ENCODE measurements at regions not wholly inside any gene's neighbourhood (a gene's known extent, or its start where the extent isn't known, plus 50 kb on each side); places are given as distances from the start of the nearest gene placed in this dataset.

DNA sequence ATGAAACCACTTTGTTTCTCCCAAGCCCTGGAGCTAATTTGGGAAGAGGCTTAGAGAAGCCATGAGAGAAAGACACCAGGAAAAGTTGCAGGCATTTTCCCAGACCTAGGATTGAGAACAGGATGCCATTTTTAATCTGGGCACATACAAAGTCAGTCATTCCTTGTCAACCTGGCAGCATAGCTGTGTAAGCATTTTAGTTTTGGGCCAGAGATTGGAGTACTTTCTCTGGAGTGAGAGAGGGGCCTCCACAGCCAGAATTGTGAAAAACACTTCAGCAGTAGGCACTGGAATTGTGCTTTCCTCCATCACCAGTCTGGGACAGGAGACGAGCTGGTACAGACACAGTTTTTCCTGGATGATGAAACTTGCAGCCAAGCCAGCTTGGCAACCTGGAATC lies 390.3 kb upstream of the DMAC1 start:
- no peak for DNase-seq (ENCODE audit: low read depth, low spot score)
- Histone ChIP-seq H3K9ac (ENCODE audit: insufficient read length, low read depth) (no peak overlapping the region), H3K4me3 (ENCODE audit: insufficient read length, low read depth) (no peak overlapping the region), H3K27me3 (ENCODE audit: insufficient read depth, insufficient read length) (no peaks in the 10 kb centered on the region), H3K9me3 (ENCODE audit: insufficient read depth, low read length) (no peaks in the 10 kb centered on the region), H3K4me1 (ENCODE audit: insufficient read depth, insufficient read length) (no peaks in the 10 kb centered on the region), H3K36me3 (ENCODE audit: insufficient read depth, insufficient read length, low read length) (no peaks in the 10 kb centered on the region)
- TF ChIP-seq YY1 (IDR thresholded peaks at IDR 0.05; ENCODE audit: insufficient read depth, insufficient read length), result no peak
- no peak for TF ChIP-seq ZNF274 (IDR thresholded peaks at IDR 0.05; ENCODE audit: low read depth, low read length)
- TF ChIP-seq SUZ12 (IDR thresholded peaks at IDR 0.05; ENCODE audit: extremely low read depth, insufficient read depth, insufficient read length), result no peak

DNA sequence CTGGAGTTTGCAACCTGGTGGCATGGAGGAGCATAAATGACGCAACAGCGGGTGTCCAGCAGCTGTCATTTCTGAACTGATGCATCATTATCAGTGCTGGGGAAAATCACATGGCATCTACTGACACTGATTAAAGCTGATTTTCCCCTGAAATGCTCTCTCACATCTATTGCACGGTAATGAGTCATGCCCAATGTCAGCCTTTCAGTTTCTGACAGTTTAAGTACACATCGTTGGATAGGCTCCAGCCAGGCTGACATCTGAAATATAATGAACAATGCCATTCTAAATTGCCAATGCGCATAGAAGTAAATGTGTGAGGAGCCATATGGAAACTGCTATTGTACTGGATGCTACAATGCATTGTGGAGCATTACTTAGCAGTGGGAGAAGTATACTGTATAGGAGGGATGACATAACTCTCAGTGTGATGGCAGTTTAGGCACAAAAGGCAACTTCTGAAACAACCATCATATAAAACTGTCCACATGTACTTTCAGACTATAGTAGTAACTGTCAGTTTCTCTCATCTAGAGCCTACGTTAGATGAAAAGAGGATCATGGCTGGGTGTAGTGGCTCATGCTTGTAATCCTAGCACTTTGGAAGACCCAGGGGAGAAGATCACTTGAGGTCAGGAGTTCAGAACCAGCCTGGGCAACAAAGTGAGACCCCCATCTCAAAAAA lies 389.3 kb upstream of the DMAC1 start:
- no peaks in the 10 kb centered on the region for H3K36me3 ChIP-seq (ENCODE audit: insufficient read depth, insufficient read length, low read length)
- TF ChIP-seq ZNF274 (IDR thresholded peaks at IDR 0.05; ENCODE audit: low read depth, low read length) (no peak), YY1 (IDR thresholded peaks at IDR 0.05; ENCODE audit: insufficient read depth, insufficient read length) (no peak), SUZ12 (IDR thresholded peaks at IDR 0.05; ENCODE audit: extremely low read depth, insufficient read depth, insufficient read length) (no peak)
- no peaks in the 10 kb centered on the region for H3K9me3 ChIP-seq (ENCODE audit: insufficient read depth, low read length)
- H3K27me3 ChIP-seq (ENCODE audit: insufficient read depth, insufficient read length), result no peaks in the 10 kb centered on the region
- DNase-seq (ENCODE audit: low read depth, low spot score), result no peak
- H3K4me3 ChIP-seq (ENCODE audit: insufficient read length, low read depth), result no peak overlapping the region
- no peak overlapping the region for H3K9ac ChIP-seq (ENCODE audit: insufficient read length, low read depth)
- no peaks in the 10 kb centered on the region for H3K4me1 ChIP-seq (ENCODE audit: insufficient read depth, insufficient read length)

DNA sequence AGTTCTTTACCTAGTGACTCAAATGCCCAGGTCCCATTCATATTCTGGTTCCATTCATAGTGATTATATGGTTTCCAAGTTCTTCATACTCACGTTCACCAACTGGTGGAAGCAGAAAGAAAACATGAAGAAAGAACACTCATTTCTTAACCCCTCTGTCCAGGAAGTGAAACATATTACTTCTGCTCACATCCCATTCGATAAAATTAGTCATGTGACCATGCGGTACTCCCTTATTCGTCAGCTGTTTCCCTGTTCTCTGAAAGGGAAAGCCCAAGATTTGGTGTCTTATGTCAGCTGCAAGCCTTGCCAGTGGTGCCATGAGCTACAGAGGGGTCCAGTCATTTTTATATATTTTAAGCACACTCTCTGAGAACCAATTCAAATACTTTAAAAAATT lies 387.0 kb upstream of the DMAC1 start:
- H3K4me1 ChIP-seq (ENCODE audit: insufficient read depth, insufficient read length), result no peaks in the 10 kb centered on the region
- H3K36me3 ChIP-seq (ENCODE audit: insufficient read depth, insufficient read length, low read length), result no peaks in the 10 kb centered on the region
- no peaks in the 10 kb centered on the region for H3K27me3 ChIP-seq (ENCODE audit: insufficient read depth, insufficient read length)
- TF ChIP-seq ZNF274 (IDR thresholded peaks at IDR 0.05; ENCODE audit: low read depth, low read length), result no peak
- no peak for TF ChIP-seq YY1 (IDR thresholded peaks at IDR 0.05; ENCODE audit: insufficient read depth, insufficient read length)
- TF ChIP-seq SUZ12 (IDR thresholded peaks at IDR 0.05; ENCODE audit: extremely low read depth, insufficient read depth, insufficient read length), result no peak
- no peaks in the 10 kb centered on the region for H3K9me3 ChIP-seq (ENCODE audit: insufficient read depth, low read length)
- DNase-seq (ENCODE audit: low read depth, low spot score), result no peak
- H3K9ac ChIP-seq (ENCODE audit: insufficient read length, low read depth), result no peak overlapping the region
- H3K4me3 ChIP-seq (ENCODE audit: insufficient read length, low read depth), result no peak overlapping the region

DNA sequence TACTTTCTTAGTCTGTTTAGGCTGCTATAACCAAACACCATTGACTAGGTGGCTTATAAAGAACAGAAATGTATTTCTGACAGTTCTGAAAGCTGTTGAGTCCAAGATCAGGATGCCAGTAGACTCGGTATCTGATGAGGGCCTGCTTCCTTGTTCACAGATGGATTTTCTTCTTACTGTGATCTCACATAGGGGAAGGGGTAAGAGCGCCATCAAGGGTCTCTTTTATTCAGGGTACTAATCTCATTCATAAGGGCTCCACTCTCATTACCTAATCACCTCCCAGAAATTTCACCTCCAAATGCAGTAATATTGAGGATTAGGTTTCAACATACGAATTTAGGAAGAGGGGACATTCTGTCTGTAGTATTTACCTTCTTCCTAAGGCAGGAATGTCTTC lies 384.0 kb upstream of the DMAC1 start:
- DNase-seq (ENCODE audit: low read depth, low spot score), result no peak
- TF ChIP-seq SUZ12 (IDR thresholded peaks at IDR 0.05; ENCODE audit: extremely low read depth, insufficient read depth, insufficient read length) (no peak), ZNF274 (IDR thresholded peaks at IDR 0.05; ENCODE audit: low read depth, low read length) (no peak), YY1 (IDR thresholded peaks at IDR 0.05; ENCODE audit: insufficient read depth, insufficient read length) (no peak)

DNA sequence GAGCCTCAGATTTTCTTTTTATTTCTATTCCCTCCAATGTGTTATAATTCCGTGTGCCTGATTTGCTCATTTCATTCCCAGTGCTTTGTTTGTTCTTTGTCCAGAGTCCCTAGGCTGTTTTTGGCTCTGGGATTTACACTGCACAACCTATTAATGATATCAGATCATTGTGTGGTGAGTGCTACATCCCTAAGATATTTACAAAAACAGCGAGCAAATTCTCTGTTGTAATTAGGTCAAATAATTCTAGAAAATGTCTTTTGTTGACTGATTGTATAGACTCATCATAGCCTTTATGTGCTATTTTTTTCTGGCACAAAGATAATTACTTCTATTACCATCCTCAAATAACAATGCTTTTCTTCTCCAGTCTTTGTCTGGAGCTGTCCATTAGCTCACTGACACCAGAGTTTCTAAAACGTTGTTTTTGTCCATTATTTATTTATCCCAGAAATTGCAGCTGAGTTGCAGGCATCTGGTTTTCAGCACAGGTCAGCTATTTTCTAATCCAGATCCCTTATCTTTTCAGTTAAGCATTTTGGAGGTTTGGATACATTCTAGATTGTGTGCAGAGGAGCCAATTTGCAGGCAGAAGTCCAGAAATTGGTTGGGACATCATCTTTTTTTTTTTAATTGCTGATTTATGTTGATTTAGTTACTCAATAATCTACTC lies 379.9 kb upstream of the DMAC1 start:
- H3K9me3 ChIP-seq (ENCODE audit: insufficient read depth, low read length), result no peaks in the 10 kb centered on the region
- no peaks in the 10 kb centered on the region for H3K4me1 ChIP-seq (ENCODE audit: insufficient read depth, insufficient read length)
- H3K9ac ChIP-seq (ENCODE audit: insufficient read length, low read depth), result no peak overlapping the region
- no peaks in the 10 kb centered on the region for H3K36me3 ChIP-seq (ENCODE audit: insufficient read depth, insufficient read length, low read length)
- no peak for TF ChIP-seq SUZ12 (IDR thresholded peaks at IDR 0.05; ENCODE audit: extremely low read depth, insufficient read depth, insufficient read length)
- TF ChIP-seq YY1 (IDR thresholded peaks at IDR 0.05; ENCODE audit: insufficient read depth, insufficient read length), result no peak
- TF ChIP-seq ZNF274 (IDR thresholded peaks at IDR 0.05; ENCODE audit: low read depth, low read length), result no peak
- DNase-seq (ENCODE audit: low read depth, low spot score), result no peak
- no peaks in the 10 kb centered on the region for H3K27me3 ChIP-seq (ENCODE audit: insufficient read depth, insufficient read length)
- H3K4me3 ChIP-seq (ENCODE audit: insufficient read length, low read depth), result no peak overlapping the region

More for the DNA sequence above, 384.0 kb upstream of the DMAC1 start:
- Histone ChIP-seq H3K27me3 (ENCODE audit: insufficient read depth, insufficient read length) (no peaks in the 10 kb centered on the region), H3K4me1 (ENCODE audit: insufficient read depth, insufficient read length) (no peaks in the 10 kb centered on the region), H3K9me3 (ENCODE audit: insufficient read depth, low read length) (no peaks in the 10 kb centered on the region), H3K9ac (ENCODE audit: insufficient read length, low read depth) (no peak overlapping the region), H3K4me3 (ENCODE audit: insufficient read length, low read depth) (no peak overlapping the region), H3K36me3 (ENCODE audit: insufficient read depth, insufficient read length, low read length) (no peaks in the 10 kb centered on the region)

DNA sequence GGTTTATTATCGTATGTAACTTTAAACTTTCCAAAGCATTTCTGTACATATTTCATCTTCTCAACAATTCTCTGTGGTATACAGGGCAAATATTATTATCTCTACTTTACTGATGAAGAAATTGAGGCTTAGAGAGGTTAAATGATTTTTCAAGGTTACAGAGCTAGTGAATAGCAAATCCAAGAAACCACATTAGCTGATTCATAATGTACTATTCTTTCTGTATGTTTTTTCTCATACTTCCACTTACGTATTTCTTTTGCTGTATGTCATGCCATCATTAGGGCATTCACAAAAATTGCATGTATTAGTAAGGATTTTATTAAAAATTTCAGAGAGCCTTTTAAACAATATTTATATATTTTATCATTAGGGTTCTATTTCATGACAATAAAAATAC lies 372.4 kb upstream of the DMAC1 start:
- Histone ChIP-seq H3K9me3 (ENCODE audit: insufficient read depth, low read length) (no peaks in the 10 kb centered on the region), H3K4me3 (ENCODE audit: insufficient read length, low read depth) (no peak overlapping the region), H3K9ac (ENCODE audit: insufficient read length, low read depth) (no peak overlapping the region), H3K4me1 (ENCODE audit: insufficient read depth, insufficient read length) (no peaks in the 10 kb centered on the region), H3K27me3 (ENCODE audit: insufficient read depth, insufficient read length) (no peaks in the 10 kb centered on the region), H3K36me3 (ENCODE audit: insufficient read depth, insufficient read length, low read length) (no peaks in the 10 kb centered on the region)
- TF ChIP-seq SUZ12 (IDR thresholded peaks at IDR 0.05; ENCODE audit: extremely low read depth, insufficient read depth, insufficient read length), result no peak
- no peak for TF ChIP-seq ZNF274 (IDR thresholded peaks at IDR 0.05; ENCODE audit: low read depth, low read length)
- no peak for TF ChIP-seq YY1 (IDR thresholded peaks at IDR 0.05; ENCODE audit: insufficient read depth, insufficient read length)
- DNase-seq (ENCODE audit: low read depth, low spot score), result no peak

DNA sequence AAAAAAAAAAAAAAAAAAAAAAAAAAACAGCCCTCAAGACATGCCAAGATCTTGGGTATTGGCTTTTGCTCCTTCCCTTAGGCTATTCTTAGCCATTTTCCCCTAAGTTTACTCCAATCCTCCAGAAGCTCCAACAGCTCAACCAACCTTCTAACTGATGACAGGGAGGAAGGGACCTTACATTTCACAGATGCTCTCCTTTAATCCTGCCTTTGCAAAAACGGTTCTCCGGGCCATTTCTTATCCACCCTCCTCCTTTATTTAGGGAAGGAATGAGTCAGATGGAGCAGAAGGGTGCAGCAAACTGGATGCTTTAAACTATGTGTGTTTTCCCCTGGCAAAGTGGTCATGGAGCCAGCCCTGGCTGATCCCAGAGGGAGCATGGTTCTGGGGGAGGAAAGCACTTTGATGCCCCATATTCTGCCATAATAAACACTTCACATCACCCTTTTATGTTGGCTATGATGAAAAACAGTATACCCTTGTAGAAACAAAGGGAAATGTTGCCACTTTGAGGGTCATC lies 369.4 kb upstream of the DMAC1 start:
- H3K9ac ChIP-seq (ENCODE audit: insufficient read length, low read depth), result no peak overlapping the region
- H3K4me1 ChIP-seq (ENCODE audit: insufficient read depth, insufficient read length), result no peaks in the 10 kb centered on the region
- no peak overlapping the region for H3K4me3 ChIP-seq (ENCODE audit: insufficient read length, low read depth)
- no peak for DNase-seq (ENCODE audit: low read depth, low spot score)
- no peaks in the 10 kb centered on the region for H3K36me3 ChIP-seq (ENCODE audit: insufficient read depth, insufficient read length, low read length)
- TF ChIP-seq SUZ12 (IDR thresholded peaks at IDR 0.05; ENCODE audit: extremely low read depth, insufficient read depth, insufficient read length), result no peak
- TF ChIP-seq YY1 (IDR thresholded peaks at IDR 0.05; ENCODE audit: insufficient read depth, insufficient read length), result no peak
- TF ChIP-seq ZNF274 (IDR thresholded peaks at IDR 0.05; ENCODE audit: low read depth, low read length), result no peak
- H3K27me3 ChIP-seq (ENCODE audit: insufficient read depth, insufficient read length), result no peaks in the 10 kb centered on the region
- no peaks in the 10 kb centered on the region for H3K9me3 ChIP-seq (ENCODE audit: insufficient read depth, low read length)
